Keratinocyte (primary cell): ENCODE measurements at regions not wholly inside any gene's neighbourhood (a gene's known extent, or its start where the extent isn't known, plus 50 kb on each side); places are given as distances from the start of the nearest gene placed in this dataset.

Experiments used
- DNase-seq: peaks from one replicate; pipeline ENCODE4 v3.0.0-alpha.2; 2011; ENCODE audit warnings: low read depth, missing footprints, low spot score
- FAIRE-seq: peaks from 2 replicates; lab custom pipeline; 2011; peaks lifted over from hg19 to GRCh38; lab: Jason Lieb, UNC
- H2AFZ ChIP-seq: 2 replicates; pipeline ENCODE4 v1.6.0; 2012; ENCODE audit warnings: low read length, control low read depth, inconsistent platforms; ENCODE audit not compliant: control insufficient read depth
- H3K27ac ChIP-seq: 2 replicates; pipeline ENCODE4 v1.5.1; 2011; ENCODE audit warnings: low read length; ENCODE audit not compliant: control insufficient read depth, insufficient read depth
- H3K27me3 ChIP-seq: 3 replicates; pipeline ENCODE4 v1.6.0; 2011; ENCODE audit warnings: low read length; ENCODE audit not compliant: control insufficient read depth, insufficient read depth; ENCODE audit errors: extremely low read depth
- H3K36me3 ChIP-seq, 2 experiments: 2 replicates in 1 of 2; 3 replicates in 1 of 2; pipeline ENCODE4 v1.5.1; 2011; ENCODE audit warnings: low read length in 2 of 2, mild to moderate bottlenecking in 1 of 2; ENCODE audit not compliant: control insufficient read depth in 2 of 2, insufficient read depth in 2 of 2; ENCODE audit errors: extremely low read depth in 1 of 2
- H3K4me1 ChIP-seq: 3 replicates; pipeline ENCODE4 v1.5.1; 2011; ENCODE audit warnings: low read length; ENCODE audit not compliant: control insufficient read depth, insufficient read depth; ENCODE audit errors: extremely low read depth
- H3K4me2 ChIP-seq: 3 replicates; pipeline ENCODE4 v1.6.0; 2011; ENCODE audit warnings: low read depth, low read length; ENCODE audit not compliant: control insufficient read depth, insufficient read depth; ENCODE audit errors: extremely low read depth
- H3K4me3 ChIP-seq, 3 experiments: fragments of 200-600 bp in 1 of 3; sonication (generic) in 1 of 3; 2 replicates in 2 of 3; 3 replicates in 1 of 3; pipeline ENCODE4 v1.5.1; 2011 to 2016; ENCODE audit warnings: low read length in 3 of 3, mild to moderate bottlenecking in 3 of 3, control low read depth in 2 of 3, inconsistent platforms in 1 of 3, low read depth in 1 of 3, mixed read lengths in 1 of 3, mixed run types in 1 of 3, moderate library complexity in 1 of 3; ENCODE audit not compliant: control insufficient read depth in 2 of 3, insufficient read depth in 2 of 3; ENCODE audit errors: extremely low read depth in 1 of 3
- H3K79me2 ChIP-seq: 2 replicates; pipeline ENCODE4 v1.6.0; 2012; ENCODE audit warnings: low read length; ENCODE audit not compliant: control insufficient read depth, insufficient read depth
- H3K9ac ChIP-seq: 3 replicates; pipeline ENCODE4 v1.6.0; 2011; ENCODE audit warnings: low read length; ENCODE audit not compliant: control insufficient read depth, insufficient read depth; ENCODE audit errors: extremely low read depth
- H3K9me1 ChIP-seq: 3 replicates; pipeline ENCODE4 v1.6.0; 2011; ENCODE audit warnings: low read length; ENCODE audit not compliant: control insufficient read depth, insufficient read depth; ENCODE audit errors: extremely low read depth
- H3K9me3 ChIP-seq: 2 replicates; pipeline ENCODE4 v1.5.1; 2012; ENCODE audit warnings: low read depth, low read length; ENCODE audit not compliant: control insufficient read depth
- H4K20me1 ChIP-seq: 3 replicates; pipeline ENCODE4 v1.6.0; 2011; ENCODE audit warnings: low read length; ENCODE audit not compliant: control insufficient read depth, insufficient read depth; ENCODE audit errors: extremely low read depth
- EZH2 ChIP-seq: IDR thresholded peaks from one replicate; pipeline ENCODE4 v1.6.1; 2012; ENCODE audit warnings: inconsistent platforms, mild to moderate bottlenecking, low read length, moderate library complexity
- dilution Hi-C: fragments of 300-500 bp; cut with MboI; formaldehyde crosslinking; loops from one replicate; pipeline ENCODE4 v1.7.0; 2020; ENCODE audit warnings: low sequenced_read_pairs; ENCODE audit not compliant: extremely low pct_ligation_motif_present
- TF ChIP-seq, protein P1 (sequence below), 3 experiments: IDR thresholded peaks in 1 of 3; conservative IDR thresholded peaks in 1 of 3; optimal IDR thresholded peaks in 1 of 3; 2 replicates in 2 of 3; 3 replicates in 1 of 3; pipeline versions ENCODE3 to v1.5.1; 2011; ENCODE audit warnings: low read length in 3 of 3, mild to moderate bottlenecking in 3 of 3, moderate library complexity in 2 of 3, control low read depth in 1 of 3, inconsistent platforms in 1 of 3; ENCODE audit not compliant: insufficient read depth in 2 of 3; ENCODE audit errors: extremely low read depth in 1 of 3

DNA sequence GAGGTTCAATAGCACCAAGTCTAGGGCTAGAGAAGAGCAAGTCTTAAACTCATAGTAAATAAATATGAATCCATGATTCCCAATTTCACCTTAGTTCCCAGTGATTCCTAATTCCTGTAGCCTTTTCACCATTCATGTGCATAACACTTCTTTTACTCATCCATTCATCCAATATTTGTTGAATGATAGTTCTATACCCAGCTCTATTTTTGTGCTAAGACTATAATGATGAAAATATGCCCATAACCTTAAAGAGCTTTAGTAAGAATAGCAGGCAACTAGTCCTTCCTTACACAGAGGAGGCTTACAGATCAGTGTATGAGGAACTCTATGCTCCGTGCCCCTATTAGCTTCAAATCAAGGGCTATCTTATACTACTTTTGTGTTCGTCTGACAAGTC lies 280.2 kb upstream of the CHRM2 start:
- dilution Hi-C loops: no loop called here

DNA sequence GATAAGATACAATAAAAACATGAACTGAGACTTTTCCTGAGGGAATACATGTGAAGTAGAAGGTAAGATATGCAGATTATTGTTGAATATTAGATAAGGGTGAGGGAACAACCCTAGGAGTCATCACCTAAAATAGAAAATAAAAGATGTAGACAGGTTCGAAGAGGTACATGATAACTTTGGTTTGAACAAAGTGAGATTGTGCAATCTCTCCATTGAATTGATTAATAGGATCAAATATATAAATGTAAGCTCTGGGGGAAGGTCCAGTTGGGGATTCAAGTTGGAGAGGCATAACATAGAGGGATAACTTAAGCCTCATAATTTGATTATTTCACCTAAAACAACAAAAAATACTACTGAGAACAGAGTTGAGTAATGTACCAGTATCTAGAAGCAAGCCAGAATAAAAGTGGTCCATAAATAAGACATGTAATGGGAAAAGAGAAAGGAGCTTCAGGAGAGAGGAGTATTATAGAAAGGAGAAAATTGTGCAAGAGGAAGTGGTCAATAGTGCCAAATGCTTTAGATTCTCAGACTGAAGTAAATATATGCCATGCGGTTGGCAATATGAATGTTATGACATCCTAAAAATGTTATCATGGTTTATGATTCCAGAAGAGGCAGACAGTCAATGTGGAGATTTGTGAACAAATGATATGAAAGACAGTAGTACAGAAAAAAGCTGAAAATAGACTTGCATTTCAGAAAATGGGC lies 282.3 kb upstream of the CHRM2 start:
- H3K9ac ChIP-seq: no peak overlapping the region
- no peaks in the 10 kb centered on the region for H3K9me1 ChIP-seq
- H3K4me3 ChIP-seq: no peak overlapping the region
- dilution Hi-C loops: no loop called here
- no peaks in the 10 kb centered on the region for H3K79me2 ChIP-seq
- H2AFZ ChIP-seq: no peak overlapping the region
- H3K4me2 ChIP-seq: no peak overlapping the region
- FAIRE-seq (no peak), DNase-seq (no peak)
- H3K4me1 ChIP-seq: no peaks in the 10 kb centered on the region
- no peaks in the 10 kb centered on the region for H3K36me3 ChIP-seq
- no peak overlapping the region for H3K27ac ChIP-seq
- H3K9me3 ChIP-seq: no peaks in the 10 kb centered on the region
- no peaks in the 10 kb centered on the region for H4K20me1 ChIP-seq
- H3K27me3 ChIP-seq: no peaks in the 10 kb centered on the region
- no peak for TF ChIP-seq EZH2
- TF ChIP-seq, protein P1, sequence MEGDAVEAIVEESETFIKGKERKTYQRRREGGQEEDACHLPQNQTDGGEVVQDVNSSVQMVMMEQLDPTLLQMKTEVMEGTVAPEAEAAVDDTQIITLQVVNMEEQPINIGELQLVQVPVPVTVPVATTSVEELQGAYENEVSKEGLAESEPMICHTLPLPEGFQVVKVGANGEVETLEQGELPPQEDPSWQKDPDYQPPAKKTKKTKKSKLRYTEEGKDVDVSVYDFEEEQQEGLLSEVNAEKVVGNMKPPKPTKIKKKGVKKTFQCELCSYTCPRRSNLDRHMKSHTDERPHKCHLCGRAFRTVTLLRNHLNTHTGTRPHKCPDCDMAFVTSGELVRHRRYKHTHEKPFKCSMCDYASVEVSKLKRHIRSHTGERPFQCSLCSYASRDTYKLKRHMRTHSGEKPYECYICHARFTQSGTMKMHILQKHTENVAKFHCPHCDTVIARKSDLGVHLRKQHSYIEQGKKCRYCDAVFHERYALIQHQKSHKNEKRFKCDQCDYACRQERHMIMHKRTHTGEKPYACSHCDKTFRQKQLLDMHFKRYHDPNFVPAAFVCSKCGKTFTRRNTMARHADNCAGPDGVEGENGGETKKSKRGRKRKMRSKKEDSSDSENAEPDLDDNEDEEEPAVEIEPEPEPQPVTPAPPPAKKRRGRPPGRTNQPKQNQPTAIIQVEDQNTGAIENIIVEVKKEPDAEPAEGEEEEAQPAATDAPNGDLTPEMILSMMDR (optimal IDR thresholded peaks at IDR 0.05 in 1 of 3, IDR thresholded peaks at IDR 0.05 in 1 of 3, conservative IDR thresholded peaks at IDR 0.05 in 1 of 3; ENCODE audit: extremely low read depth in 1 of 3, insufficient read depth in 2 of 3, low read length in 3 of 3): no peak

More for the DNA sequence above, 280.2 kb upstream of the CHRM2 start:
- no peak overlapping the region for H3K9ac ChIP-seq
- no peak overlapping the region for H3K27ac ChIP-seq
- H3K4me1 ChIP-seq: no peaks in the 10 kb centered on the region
- no peaks in the 10 kb centered on the region for H4K20me1 ChIP-seq
- no peak overlapping the region for H3K4me2 ChIP-seq
- H3K4me3 ChIP-seq: no peak overlapping the region
- H3K9me1 ChIP-seq: no peaks in the 10 kb centered on the region
- H3K9me3 ChIP-seq: no peaks in the 10 kb centered on the region
- no peaks in the 10 kb centered on the region for H3K36me3 ChIP-seq
- H2AFZ ChIP-seq: no peak overlapping the region
- DNase-seq: no peak
- no peak for TF ChIP-seq EZH2
- TF ChIP-seq, protein P1 (optimal IDR thresholded peaks at IDR 0.05 in 1 of 3, IDR thresholded peaks at IDR 0.05 in 1 of 3, conservative IDR thresholded peaks at IDR 0.05 in 1 of 3; ENCODE audit: extremely low read depth in 1 of 3, insufficient read depth in 2 of 3, low read length in 3 of 3): no peak
- no peak for FAIRE-seq
- H3K79me2 ChIP-seq: no peaks in the 10 kb centered on the region
- H3K27me3 ChIP-seq: no peaks in the 10 kb centered on the region
